Ishikawa (cell line): ENCODE measurements at regions not wholly inside any gene's neighbourhood (a gene's known extent, or its start where the extent isn't known, plus 50 kb on each side); places are given as distances from the start of the nearest gene placed in this dataset.

Experiments
- EGR1 ChIP-seq: IDR thresholded peaks from 2 replicates; pipeline ENCODE4 v1.6.1; 2012
- TAF1 ChIP-seq: IDR thresholded peaks from 2 replicates; pipeline ENCODE4 v1.6.1; 2012; ENCODE audit warnings: low read depth, mild to moderate bottlenecking
- TCF12 ChIP-seq: IDR thresholded peaks from 2 replicates; pipeline ENCODE4 v1.6.1; 2012; ENCODE audit warnings: low read depth

- TF ChIP-seq TCF12: no peak
- no peak for TF ChIP-seq EGR1
- TF ChIP-seq TAF1: no peak
These were observed 127.8 kb upstream of the NETO1 start for GRCh38 chr18:72995558-72995957.
